ENCODE measurements at regions not wholly inside any gene's neighbourhood (a gene's known extent, or its start where the extent isn't known, plus 50 kb on each side); places are given as distances from the start of the nearest gene placed in this dataset.

- no peak overlapping the region for H2AFZ ChIP-seq (replicated peaks)
- H3F3A ChIP-seq (ENCODE audit: low read depth): no peaks in the 10 kb centered on the region
- H3K36me3 ChIP-seq: no peaks in the 10 kb centered on the region
- H3K27ac ChIP-seq: no peak overlapping the region
- no peak overlapping the region for H3K27ac Mint-ChIP-seq
- TF ChIP-seq EZH2phosphoT487 (IDR thresholded peaks at IDR 0.05) (no peak), EZH2 (IDR thresholded peaks at IDR 0.05) (no peak)
- TF ChIP-seq, protein P1, sequence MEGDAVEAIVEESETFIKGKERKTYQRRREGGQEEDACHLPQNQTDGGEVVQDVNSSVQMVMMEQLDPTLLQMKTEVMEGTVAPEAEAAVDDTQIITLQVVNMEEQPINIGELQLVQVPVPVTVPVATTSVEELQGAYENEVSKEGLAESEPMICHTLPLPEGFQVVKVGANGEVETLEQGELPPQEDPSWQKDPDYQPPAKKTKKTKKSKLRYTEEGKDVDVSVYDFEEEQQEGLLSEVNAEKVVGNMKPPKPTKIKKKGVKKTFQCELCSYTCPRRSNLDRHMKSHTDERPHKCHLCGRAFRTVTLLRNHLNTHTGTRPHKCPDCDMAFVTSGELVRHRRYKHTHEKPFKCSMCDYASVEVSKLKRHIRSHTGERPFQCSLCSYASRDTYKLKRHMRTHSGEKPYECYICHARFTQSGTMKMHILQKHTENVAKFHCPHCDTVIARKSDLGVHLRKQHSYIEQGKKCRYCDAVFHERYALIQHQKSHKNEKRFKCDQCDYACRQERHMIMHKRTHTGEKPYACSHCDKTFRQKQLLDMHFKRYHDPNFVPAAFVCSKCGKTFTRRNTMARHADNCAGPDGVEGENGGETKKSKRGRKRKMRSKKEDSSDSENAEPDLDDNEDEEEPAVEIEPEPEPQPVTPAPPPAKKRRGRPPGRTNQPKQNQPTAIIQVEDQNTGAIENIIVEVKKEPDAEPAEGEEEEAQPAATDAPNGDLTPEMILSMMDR (IDR thresholded peaks at IDR 0.05): no peak
- no peak overlapping the region for H3K4me2 ChIP-seq
- no peaks in the 10 kb centered on the region for H3K27me3 Mint-ChIP-seq (ENCODE audit: insufficient read depth, low read depth)
- DNase-seq (ENCODE audit: low spot score): no peak
- H3K27me3 ChIP-seq: no peaks in the 10 kb centered on the region
- no peaks in the 10 kb centered on the region for H3K9me3 ChIP-seq (ENCODE audit: low read depth)
- H3K4me1 Mint-ChIP-seq: no peaks in the 10 kb centered on the region
- no peak overlapping the region for H3K4me3 Mint-ChIP-seq
- no peak overlapping the region for H3K9ac ChIP-seq
- H3K4me3 ChIP-seq: no peak overlapping the region
- H3K4me1 ChIP-seq: no peaks in the 10 kb centered on the region
- H3K36me3 Mint-ChIP-seq: no peaks in the 10 kb centered on the region
- no peaks in the 10 kb centered on the region for H3K79me2 ChIP-seq (ENCODE audit: low read depth)
- no peaks in the 10 kb centered on the region for H3K9me3 Mint-ChIP-seq
- H4K20me1 ChIP-seq (ENCODE audit: low read depth): no peaks in the 10 kb centered on the region
Measured at GRCh38 chr11:30089921-30090320, 73.1 kb upstream of the KCNA4 start.

DNA sequence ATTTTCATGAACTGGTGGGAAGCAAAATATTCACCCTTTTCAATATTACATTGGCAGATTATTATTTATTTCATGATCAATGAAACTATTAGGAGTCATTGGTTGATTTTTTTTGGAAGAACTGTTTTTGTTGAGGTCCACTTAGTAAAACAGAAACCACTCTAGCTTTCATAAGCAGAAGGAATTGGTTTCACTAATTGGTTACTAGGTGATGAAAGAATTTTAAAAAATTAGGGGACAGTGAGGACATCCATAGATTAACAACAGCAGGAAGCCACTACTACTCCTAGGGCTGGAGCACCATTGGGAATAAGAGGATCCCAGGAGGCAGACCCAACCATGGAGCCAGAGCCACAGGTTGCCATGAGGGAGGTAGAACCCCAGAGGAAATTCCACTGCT, 74.4 kb upstream of the KCNA4 start:
- Mint-ChIP-seq H3K9me3 (no peaks in the 10 kb centered on the region), H3K4me3 (no peak overlapping the region), H3K27me3 (ENCODE audit: insufficient read depth, low read depth) (no peaks in the 10 kb centered on the region), H3K27ac (no peak overlapping the region), H3K4me1 (no peaks in the 10 kb centered on the region), H3K36me3 (no peaks in the 10 kb centered on the region)
- no peaks in the 10 kb centered on the region for H3K27me3 ChIP-seq
- H3K4me1 ChIP-seq: no peaks in the 10 kb centered on the region
- no peak for DNase-seq (ENCODE audit: low spot score)
- no peaks in the 10 kb centered on the region for H3K9me3 ChIP-seq (ENCODE audit: low read depth)
- H3K36me3 ChIP-seq: no peaks in the 10 kb centered on the region
- TF ChIP-seq EZH2 (IDR thresholded peaks at IDR 0.05) (no peak), EZH2phosphoT487 (IDR thresholded peaks at IDR 0.05) (no peak)
- TF ChIP-seq, protein P1 (IDR thresholded peaks at IDR 0.05): no peak
- no peak overlapping the region for H3K9ac ChIP-seq
- H3K4me2 ChIP-seq: no peak overlapping the region
- H3K79me2 ChIP-seq (ENCODE audit: low read depth): no peaks in the 10 kb centered on the region
- no peak overlapping the region for H3K4me3 ChIP-seq
- H2AFZ ChIP-seq (replicated peaks): no peak overlapping the region
- no peaks in the 10 kb centered on the region for H4K20me1 ChIP-seq (ENCODE audit: low read depth)
- no peak overlapping the region for H3K27ac ChIP-seq
- H3F3A ChIP-seq (ENCODE audit: low read depth): no peaks in the 10 kb centered on the region

DNA sequence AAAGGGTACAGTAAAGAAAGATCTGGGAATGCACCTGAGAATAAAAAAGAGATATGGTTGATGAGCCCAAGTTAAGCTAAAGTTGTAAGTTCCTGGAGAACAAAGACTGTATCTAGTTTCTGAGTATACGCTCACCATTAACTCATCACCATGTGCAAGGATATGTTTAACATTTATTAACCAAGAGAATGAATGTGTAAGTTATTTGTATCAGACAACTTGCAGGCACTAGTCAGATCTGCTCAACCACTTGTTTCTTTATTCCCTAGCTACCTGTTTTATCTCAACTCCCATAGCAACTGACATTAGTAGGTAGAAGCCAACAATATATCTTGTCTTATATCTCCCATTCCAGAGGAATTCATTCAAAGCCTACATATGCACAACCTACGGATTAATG, 74.9 kb upstream of the KCNA4 start:
- H3K9me3 Mint-ChIP-seq: no peaks in the 10 kb centered on the region
- Histone ChIP-seq H3F3A (ENCODE audit: low read depth) (no peaks in the 10 kb centered on the region), H3K79me2 (ENCODE audit: low read depth) (no peaks in the 10 kb centered on the region), H3K4me2 (no peak overlapping the region), H2AFZ (replicated peaks) (no peak overlapping the region), H3K27me3 (no peaks in the 10 kb centered on the region), H3K9ac (no peak overlapping the region), H3K4me1 (no peaks in the 10 kb centered on the region), H3K27ac (no peak overlapping the region), H3K4me3 (no peak overlapping the region), H4K20me1 (ENCODE audit: low read depth) (no peaks in the 10 kb centered on the region), H3K9me3 (ENCODE audit: low read depth) (no peaks in the 10 kb centered on the region), H3K36me3 (no peaks in the 10 kb centered on the region)
- H3K27me3 Mint-ChIP-seq (ENCODE audit: insufficient read depth, low read depth): no peaks in the 10 kb centered on the region
- no peak for DNase-seq (ENCODE audit: low spot score)
- no peaks in the 10 kb centered on the region for H3K36me3 Mint-ChIP-seq
- H3K27ac Mint-ChIP-seq: no peak overlapping the region
- TF ChIP-seq, protein P1 (IDR thresholded peaks at IDR 0.05): no peak
- no peak for TF ChIP-seq EZH2phosphoT487 (IDR thresholded peaks at IDR 0.05)
- TF ChIP-seq EZH2 (IDR thresholded peaks at IDR 0.05): no peak
- no peaks in the 10 kb centered on the region for H3K4me1 Mint-ChIP-seq
- no peak overlapping the region for H3K4me3 Mint-ChIP-seq

DNA sequence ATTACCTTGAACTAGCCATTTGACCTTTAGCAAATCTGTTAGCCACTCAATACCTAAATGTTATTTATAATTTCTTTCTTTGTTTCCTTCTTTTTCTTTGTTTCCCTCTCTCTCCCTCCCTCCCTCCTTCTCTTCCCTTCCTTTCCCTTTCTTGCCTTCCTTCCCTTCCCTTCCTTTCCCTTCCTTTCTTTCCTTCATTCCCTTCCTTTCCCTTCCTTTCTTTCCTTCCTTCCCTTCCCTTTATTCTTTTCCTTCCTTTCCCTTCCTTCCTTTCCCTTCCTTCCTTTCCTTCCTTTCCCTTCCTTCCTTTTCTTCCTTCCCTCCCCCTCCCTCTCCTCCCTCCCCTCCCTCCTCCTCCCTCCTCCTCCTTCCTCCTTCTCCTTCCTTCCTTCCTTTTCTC, 75.7 kb upstream of the KCNA4 start:
- Mint-ChIP-seq H3K27me3 (ENCODE audit: insufficient read depth, low read depth) (no peaks in the 10 kb centered on the region), H3K9me3 (no peaks in the 10 kb centered on the region), H3K4me1 (no peaks in the 10 kb centered on the region), H3K4me3 (no peak overlapping the region), H3K36me3 (no peaks in the 10 kb centered on the region), H3K27ac (no peak overlapping the region)
- H3K4me3 ChIP-seq: no peak overlapping the region
- H3F3A ChIP-seq (ENCODE audit: low read depth): no peaks in the 10 kb centered on the region
- H2AFZ ChIP-seq (replicated peaks): no peak overlapping the region
- no peak overlapping the region for H3K4me2 ChIP-seq
- no peak overlapping the region for H3K27ac ChIP-seq
- H3K36me3 ChIP-seq: no peaks in the 10 kb centered on the region
- H3K4me1 ChIP-seq: no peaks in the 10 kb centered on the region
- no peaks in the 10 kb centered on the region for H3K9me3 ChIP-seq (ENCODE audit: low read depth)
- no peak overlapping the region for H3K9ac ChIP-seq
- no peaks in the 10 kb centered on the region for H3K79me2 ChIP-seq (ENCODE audit: low read depth)
- H3K27me3 ChIP-seq: no peaks in the 10 kb centered on the region
- H4K20me1 ChIP-seq (ENCODE audit: low read depth): no peaks in the 10 kb centered on the region
- TF ChIP-seq EZH2phosphoT487 (IDR thresholded peaks at IDR 0.05) (no peak), EZH2 (IDR thresholded peaks at IDR 0.05) (no peak)
- TF ChIP-seq, protein P1 (IDR thresholded peaks at IDR 0.05): no peak
- DNase-seq (ENCODE audit: low spot score): no peak
